ENCODE measurements at regions not wholly inside any gene's neighbourhood (a gene's known extent, or its start where the extent isn't known, plus 50 kb on each side); places are given as distances from the start of the nearest gene placed in this dataset.

DNA sequence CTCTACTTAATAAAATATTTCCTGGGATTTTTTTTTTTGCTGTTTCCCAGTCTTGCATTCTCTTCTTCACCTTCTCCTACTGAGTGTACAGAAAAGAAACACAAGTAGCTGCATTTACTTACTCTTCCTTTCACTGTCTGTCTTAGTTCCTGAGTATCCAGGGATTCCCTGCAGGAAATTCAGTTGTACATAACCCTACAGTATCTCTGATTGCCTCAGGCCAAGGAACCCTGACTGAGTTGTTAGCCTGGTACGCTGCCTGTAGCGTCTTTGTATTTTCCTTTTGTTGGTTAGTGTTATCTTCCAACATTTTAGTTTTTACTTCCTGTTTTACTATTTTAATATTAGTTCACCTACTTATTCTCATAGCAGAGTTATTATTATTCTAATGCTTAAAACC lies 142.5 kb upstream of the ROBO1 start:
- DNase-seq, result no peak

DNA sequence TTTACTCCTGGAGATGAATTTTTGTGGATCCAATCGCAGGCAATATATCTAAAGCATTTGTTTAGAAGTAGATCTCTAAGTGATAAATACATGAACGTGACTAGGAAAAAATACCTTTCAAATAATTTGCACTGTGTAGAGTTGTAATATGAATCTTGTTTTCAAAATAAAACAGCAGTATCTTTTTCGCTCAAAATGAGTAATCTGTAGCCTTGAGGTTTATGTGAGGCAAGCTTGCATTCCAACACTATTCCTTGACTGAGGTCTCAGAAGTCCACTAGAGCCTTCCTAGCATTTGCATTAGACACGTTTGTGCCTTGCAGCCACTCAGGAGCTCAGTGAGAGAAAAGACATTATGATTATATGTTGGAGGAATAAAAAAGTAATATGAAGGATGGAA lies 138.3 kb upstream of the ROBO1 start:
- DNase-seq, result no peak

DNA sequence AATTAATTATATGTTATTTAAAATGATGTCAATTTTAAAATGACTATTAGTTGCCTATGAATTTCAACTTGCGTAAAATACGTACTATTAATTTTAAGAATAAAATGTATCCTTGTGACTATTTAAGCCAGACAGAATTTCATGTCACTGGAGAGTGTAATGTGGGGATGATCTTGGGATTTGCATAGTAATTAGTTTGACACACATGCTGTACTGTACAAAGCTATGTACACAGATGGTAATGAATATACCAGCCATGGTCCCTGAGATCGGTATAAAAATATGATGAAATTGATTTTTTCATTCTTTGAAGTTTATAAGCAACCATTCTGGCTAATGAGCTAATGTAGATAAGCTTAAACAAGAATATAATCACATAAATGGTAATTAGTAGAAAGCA lies 134.4 kb upstream of the ROBO1 start:
- no peak for DNase-seq

DNA sequence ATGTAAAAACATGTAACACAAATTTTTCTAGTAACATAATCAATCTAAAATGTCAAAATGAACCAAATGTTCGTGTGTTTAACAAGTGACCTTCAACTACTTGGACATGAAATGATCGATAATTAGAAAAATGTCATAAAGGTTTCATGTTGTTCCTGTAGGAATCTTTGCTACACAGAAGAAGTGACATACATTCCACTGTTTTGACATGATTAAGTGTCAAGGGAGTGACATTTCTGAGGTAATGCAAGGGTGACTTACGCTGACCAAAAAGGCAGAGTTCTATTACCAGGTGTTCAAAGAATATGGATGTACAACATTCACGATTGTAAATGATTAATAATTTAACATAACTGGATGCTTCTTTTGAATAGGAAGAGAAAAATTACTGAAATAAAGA lies 131.1 kb upstream of the ROBO1 start:
- DNase-seq, result no peak

DNA sequence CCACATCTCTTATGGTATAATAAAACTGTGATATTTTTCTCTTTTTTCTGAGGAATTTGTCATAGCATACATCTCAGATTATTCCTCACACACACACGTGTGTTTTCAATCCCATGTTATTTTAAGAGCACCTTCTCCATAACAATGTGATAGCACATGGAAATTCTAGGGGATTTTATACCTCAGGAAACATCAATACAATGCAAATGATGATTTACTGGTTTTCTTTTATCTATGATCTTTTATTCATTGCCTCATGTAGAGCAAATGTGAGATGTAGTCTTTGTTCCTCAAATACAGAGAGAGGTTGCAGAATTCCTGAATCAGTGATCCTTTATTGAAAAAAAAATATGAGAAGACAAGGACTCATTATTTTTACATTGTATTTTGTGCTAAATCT lies 128.3 kb upstream of the ROBO1 start:
- DNase-seq, result no peak

DNA sequence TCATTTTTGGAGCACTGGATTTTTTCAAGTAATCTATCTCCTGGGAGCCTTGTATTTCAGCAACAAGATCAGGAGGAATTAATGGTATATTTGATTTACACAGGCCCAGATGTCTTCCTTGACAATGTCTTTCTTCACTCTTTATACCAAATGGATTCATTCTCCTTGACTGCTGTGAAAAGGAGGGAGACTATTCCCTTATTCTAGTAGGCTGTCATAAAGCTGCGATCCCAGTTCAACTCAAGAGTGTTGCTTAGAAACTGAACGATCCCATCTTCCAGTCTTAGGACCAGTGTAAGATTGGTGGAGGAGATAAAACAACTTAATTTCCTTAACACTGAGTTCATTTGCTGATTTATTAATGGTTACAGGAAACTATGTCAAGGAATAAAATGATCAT lies 119.4 kb upstream of the ROBO1 start:
- DNase-seq, result no peak

DNA sequence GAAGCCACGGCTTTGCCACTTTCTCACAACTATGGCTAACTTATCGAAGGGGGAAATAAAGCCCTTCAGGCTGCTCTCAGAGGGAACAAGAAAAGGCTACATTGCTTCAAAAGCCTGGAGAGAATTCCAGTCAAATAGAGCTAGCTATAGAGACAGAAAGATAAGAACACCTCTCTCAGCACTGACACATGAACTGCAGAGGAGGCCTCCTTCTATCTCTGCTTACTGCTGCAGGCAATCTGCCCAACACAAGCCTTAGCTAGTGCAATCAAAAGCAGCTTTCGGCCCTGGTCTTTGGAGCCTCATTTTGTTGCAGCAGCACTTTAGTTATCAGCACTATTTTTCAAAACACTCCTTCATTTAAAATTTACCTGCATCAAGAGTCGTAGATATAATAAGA lies 118.4 kb upstream of the ROBO1 start:
- DNase-seq, result no peak

DNA sequence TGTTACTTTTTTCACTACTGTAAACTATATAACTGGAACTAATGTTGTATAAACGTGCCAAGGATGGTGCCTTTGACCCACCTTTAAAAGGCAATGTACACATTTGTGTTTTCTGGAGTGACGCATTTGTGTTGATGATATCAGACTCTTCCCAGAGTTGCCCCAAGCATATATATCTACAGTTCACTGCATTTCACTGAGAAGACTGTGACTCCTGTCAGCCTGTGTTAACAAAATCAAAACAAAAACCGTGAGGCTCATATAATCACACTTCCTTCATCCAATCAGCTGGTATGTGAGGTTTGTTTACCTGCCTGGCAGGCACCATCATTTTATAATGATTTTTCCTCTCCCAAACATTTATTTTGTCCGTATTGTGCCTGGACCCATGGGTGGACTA lies 117.6 kb upstream of the ROBO1 start:
- no peak for DNase-seq

DNA sequence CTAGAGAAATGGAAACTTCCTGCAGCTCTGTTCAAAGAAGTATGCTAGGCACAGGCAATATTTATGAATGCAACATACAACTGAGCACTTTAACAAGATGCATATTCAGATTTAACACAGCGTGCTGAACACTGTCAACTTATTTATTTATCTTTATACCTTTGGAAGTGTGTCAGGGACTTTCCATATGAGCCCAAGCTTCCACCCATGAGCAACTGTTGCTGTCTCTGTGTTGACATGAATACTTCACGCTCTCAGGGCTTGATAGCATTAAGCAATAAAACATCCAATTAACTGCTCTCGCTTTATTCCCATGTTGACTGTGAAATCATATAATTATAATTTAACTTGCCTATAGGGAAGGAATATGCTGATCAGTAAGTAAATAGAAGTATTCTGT lies 116.6 kb upstream of the ROBO1 start:
- no peak for DNase-seq

DNA sequence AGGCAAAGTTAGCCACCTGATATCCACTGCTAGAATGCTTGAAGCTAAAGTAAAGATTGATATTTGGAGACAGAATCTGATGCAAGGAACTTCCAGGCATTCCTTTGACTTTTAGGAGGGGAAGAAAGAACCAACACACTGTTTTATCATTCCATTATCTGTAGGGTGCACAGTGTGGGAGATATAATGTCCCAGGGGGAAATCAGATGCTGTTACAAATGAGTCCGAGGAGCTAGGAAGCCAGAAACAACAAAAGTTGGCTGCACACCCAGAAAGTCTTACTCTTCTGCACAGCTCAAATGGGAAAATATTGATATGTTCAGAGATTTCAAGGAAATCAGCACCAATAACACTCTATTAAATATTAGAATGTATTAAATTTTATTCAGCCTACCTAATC lies 113.6 kb upstream of the ROBO1 start:
- no peak for DNase-seq

DNA sequence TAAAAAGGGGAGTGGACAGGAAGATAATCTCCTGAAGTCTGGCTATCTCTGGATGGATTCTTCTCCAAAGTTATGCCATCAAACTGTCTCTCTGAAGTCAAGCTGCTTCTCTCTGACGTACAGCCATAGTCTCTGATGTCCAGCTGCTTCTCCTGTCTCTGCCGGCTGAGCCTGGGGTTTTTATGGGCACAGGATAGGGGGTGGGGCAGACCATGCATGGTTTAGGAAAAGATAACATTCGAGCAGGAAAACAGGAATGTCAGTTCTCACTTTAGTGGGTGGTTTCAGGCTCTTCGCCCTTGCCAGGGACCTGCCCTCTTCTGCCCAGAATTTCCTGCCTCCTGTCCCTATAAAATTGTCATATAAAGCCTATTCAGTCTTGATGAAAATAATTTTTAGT lies 110.9 kb upstream of the ROBO1 start:
- no peak for DNase-seq

DNA sequence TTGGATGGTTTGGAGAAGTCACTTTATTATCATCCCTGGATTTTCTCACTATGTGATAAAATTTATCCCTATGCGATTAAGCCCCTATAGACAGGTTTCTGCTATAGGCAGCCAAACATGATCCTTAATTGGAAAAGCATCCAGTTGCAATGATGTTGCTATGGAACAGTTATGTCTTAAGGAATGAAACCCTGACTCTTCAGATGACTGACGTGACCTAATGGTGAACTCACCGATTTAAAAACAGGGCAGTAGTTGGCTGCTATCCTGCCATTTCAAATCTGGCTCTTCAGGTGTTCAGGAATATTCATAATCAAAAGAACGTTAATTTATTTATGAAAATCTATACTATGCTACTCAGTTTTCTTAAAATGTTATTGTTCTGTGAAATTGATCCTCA lies 106.8 kb upstream of the ROBO1 start:
- DNase-seq, result no peak

DNA sequence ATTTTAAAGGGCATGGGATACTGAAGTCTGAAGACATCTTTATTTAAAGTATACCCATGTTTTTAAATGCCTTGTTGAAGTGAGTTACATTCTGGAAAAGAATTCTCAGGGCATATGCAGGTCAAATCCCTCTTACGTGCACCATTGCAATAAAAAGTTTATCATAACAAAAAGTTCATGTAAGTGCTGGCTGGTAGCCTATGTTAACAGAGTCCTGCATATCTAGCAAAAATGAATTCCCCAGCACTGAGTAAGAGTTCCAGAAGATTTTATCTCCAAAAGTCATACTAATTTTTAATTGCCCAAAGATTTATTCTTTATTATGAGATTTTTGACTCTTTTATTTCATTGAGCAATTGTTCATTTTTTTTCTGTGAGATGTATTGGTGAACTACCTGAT lies 104.7 kb upstream of the ROBO1 start:
- DNase-seq, result no peak

DNA sequence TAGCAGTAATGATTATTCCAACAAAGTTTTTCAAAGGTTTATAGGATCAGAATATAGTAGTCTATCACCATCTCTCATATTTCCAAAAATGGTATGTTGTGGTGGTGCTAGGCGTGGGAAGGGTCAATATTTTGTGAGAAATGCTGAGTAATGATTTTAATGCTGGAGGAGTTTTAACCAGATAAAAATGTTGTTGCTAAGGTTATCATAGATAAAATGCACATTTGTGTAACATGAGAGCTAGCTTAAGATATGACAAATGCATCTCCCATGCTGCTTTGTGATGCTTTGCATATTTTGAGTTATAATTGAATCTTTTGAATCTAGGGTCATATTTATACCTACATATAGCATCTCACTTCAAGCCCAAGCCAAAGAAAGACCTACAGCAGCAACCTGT lies 103.9 kb upstream of the ROBO1 start:
- no peak for DNase-seq

DNA sequence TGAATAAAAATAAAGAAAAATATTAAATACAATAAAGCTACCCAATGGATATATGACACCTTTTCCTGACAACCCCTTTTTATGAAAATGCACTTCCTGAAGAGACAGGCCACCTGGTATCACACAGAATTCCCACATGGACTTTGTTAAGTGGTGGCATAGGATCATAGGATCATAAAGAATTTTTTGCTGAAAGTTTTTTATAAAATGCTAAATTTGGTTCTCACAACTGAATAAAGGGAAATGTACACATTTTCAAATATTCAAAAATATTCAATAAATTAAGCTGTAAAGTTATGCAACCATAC lies 102.5 kb upstream of the ROBO1 start:
- DNase-seq, result no peak

DNA sequence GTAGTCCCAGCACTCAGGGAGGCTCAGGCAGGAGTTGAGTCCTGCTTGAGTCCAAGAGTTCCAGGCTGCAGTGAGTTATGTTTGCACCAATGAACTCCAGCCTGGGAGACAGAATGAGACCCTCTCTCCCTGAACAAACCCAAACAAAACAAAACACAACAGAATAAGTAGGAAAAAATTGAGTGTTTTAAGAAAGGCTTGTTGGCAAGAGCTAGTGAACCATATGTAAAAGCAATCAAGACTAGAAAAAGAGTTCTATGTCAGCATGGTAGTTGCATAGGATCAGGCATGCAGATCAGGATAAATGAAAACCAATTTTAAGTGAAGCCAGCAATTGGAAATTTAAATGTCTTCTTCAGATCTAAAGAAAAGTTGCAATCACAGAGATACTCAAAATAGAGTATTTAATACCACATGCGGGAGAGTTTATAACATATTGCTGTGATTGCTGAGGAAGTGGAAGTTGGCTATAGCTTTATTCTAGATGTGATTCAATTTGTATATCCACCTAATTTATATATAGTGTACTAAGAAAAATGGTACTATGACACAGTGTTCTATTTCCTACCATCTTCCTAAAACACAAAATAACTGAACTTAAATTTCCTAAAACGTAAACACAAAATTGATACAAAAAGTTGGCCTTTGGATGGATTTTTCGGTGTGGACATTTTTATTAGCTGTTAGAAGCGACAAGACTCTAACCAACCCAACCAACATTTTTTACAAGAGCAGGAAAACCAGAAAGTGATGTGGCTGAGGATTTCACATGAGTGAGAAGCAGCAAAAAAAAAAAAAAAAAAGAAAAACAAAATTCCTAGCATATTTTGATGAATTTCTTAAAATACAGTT lies 101.9 kb upstream of the ROBO1 start:
- DNase-seq, result no peak

DNA sequence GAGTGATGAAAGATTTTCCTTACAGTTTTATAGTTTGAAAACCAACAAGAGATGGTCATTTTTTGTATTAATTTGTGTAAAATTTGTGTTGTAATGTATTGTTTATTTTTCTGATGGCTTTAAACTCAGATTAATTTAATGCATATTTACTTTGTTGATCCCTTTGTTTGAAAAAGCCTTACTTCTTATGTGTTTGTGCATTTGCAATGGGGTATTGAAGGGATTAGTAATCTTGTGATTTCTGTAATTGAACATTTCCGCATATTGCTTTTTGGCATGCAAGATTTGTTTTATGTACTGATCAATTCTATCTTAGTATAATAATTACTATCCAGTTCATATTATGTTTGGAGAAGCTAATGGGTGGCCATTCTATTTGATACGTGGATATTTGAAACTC lies 98.4 kb upstream of the ROBO1 start:
- no peak for DNase-seq

DNA sequence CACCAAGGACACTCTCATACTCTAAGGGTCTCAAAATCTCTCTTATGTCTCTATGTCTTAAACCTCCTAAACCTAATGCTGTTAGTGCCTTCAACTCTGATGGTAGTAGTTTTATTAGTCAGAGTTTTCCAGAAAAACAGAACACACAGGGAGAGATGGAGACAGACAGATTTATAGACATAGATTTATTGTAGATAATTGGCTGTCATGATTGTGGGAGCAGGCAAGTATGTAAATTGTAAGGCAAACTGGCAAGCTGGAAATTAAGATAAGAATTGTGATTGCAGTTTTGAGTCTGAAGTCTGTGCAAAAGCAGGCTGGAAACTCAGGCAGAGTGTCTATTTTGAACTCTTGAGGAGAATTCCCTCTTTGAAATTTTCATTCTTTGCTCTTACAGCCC lies 96.3 kb upstream of the ROBO1 start:
- DNase-seq, result no peak

DNA sequence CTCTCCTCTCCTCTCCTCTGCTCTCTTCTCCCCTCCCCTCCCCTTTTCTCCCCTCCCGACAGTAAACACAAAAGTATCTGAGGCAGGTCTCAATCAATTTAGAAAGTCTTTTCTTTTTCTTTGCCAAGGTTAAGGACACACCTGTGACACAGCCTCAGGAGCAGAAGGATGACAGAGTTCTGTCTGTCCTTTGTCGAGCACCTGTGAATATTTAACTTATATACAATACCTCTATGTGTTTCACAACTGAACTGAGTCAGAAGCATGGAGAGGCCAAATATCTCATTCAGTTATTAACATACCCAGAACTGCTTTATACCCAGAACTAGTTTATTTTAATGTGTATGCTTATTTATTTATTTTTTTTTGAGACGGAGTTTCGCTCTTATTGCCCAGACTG lies 81.1 kb upstream of the ROBO1 start:
- DNase-seq, result no peak

DNA sequence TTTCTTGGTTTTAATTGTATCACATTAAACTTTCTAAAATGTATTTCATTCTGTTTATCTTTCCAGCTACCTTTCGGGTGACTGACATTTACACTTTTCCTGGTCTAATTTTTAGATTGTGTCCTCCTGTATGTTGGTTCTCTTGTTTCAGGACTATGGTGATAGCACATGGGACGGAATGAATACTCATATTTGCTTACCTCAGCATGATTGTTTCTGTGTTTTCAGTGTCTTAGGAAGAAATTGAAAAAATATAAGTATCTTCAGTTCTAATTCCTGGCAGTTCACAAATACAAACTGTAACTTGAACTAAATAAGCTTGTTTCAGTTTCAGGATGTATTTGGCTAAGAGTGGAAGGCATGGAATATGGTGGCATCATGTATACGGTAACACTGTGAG lies 80.1 kb upstream of the ROBO1 start:
- no peak for DNase-seq

DNA sequence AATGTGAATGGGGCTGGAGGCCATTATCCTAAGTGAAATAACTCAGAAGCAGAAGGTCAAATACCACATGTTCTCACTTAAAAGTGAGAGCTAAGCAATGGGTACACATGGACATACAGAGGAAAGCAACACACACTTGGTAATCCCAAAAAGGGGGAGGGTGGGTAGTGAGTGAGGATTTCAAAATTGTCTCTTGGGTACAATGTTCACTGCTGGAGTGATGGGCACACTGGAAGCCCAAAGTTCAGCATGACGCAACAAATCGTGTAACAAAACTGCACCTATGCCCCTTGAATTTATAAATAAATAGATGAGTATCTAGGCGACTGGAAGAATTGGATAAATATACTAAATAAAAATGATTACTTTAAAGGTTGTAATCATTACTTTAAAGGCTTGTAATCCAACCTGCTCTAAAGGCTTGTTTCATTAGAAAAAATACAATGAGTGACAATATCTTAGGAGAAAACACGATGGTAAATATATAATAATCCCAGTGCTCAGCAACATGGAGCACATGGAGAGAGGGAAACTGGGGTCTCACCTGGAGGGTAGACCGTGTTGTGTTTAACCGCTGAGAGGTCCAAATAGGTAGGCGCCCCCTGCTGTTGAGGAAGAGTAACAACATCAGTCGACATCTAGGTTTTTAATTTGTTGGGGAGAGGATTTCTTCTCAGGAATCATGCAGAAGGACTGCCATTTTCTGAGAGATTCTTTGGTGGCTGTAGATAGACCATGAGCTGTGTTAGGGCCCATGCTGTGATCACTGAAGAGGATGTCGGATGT lies 78.5 kb upstream of the ROBO1 start:
- DNase-seq, result no peak

DNA sequence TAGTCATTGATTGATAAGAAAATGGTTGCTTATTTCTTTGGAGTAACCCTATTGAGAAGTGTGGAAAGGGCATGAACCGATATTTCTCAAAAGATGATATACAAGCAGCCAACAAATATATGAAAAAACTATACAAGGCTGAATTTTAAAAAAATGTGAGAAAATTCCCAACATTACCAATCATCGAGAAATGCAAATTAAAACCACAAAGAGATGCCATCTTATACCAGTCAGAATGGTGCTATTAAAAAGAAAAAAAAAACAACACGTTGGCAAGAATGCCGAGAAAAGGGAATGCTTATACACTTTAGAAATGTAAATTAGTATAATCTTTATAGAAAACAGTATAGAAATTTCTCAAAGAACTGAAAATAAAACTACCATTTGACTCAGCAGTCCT lies 77.7 kb upstream of the ROBO1 start:
- DNase-seq, result no peak

DNA sequence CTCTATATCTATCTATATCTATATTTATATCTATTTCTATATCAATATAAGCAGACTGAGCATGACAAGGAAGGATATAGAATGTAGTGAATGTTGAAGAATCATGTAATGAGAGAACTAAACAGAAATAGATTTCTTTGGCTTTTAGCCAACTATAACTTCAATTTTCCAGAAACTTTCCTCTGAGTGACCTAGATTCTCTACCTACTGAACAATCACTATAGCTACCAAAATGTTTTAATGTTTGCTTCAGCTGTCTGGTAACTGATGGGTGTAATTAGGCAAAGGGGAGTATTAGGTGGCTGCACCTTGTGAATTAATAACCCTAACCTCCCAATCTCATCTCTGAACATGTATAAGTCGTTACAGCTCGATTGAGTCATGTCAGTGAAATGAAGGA lies 76.4 kb upstream of the ROBO1 start:
- DNase-seq, result no peak

DNA sequence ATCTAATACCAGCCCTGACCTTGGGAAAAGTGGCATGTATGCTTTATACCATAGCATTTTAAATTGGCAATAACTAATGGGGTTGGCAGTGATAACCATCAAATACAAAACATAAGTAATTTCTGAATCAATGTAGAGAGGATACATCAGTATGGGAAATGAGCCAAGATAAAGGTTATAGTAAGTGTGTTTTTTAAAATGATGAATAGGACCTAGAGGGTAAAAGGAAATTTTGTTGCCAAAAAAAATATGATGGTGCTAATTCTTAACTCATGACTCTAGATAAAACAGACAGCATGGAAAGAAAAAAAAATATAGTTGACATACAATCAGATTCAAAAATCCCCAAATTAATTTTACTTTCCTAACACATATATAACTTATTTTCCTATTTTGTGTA lies 75.4 kb upstream of the ROBO1 start:
- DNase-seq, result no peak

DNA sequence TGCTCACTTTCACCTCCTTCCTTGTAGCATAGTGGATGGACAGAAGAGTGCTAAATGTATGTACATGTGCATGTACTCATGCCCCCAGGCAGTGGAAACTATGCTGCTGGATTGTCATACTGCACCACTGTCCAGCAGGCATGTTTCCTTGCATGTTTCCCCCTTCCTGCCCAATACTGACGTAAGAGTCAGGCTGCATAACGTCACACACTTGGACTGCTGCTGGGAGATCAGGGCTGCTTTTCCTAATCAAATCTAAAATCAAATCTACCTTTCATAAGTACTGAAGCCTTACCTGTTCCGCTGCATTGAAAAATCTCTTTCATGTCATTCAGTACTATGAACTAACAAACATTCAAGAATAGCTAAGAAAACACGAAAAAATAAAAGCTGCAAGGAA lies 67.9 kb upstream of the ROBO1 start:
- no peak for DNase-seq
